ENCODE measurements at regions not wholly inside any gene's neighbourhood (a gene's known extent, or its start where the extent isn't known, plus 50 kb on each side); places are given as distances from the start of the nearest gene placed in this dataset.

DNA sequence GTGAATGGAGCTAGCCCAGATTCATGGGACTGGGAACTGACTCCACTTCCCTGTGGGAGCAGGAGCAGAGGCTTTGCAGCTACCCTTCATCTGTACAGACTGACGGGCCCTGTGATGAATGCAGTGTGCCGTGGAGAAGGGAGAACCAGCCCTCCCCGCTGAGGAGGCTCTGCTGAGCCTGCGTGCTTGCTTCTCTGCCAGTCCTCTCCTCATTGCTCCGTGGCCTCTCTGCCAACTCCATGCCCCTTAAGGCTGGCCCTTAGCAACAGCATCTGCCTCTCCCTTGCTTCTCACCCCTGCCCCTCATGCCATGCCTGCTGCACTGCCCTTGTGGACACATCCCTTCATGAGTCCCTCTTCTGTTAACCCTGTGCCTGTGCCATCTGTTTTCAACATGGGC, 53.6 kb downstream of the GADD45G start:
- Histone ChIP-seq H3K9ac (ENCODE audit: low read length) (no peak overlapping the region), H2AFZ (ENCODE audit: low read depth, low read length, severe bottlenecking) (no peak overlapping the region), H3K9me2 (replicated peaks; ENCODE audit: insufficient read depth, low read length) (no peaks in the 10 kb centered on the region), H3K79me2 (ENCODE audit: insufficient read depth, low read length) (no peaks in the 10 kb centered on the region), H3K27me3 (ENCODE audit: low read length) (no peaks in the 10 kb centered on the region; the same call in 1 of the 2 replicates), H3K36me3 (ENCODE audit: low read length) (no peaks in the 10 kb centered on the region), H3K27ac (ENCODE audit: low read depth, low read length) (no peak overlapping the region), H3F3A (ENCODE audit: insufficient read depth) (no peaks in the 10 kb centered on the region), H3K4me2 (ENCODE audit: low read depth, low read length, poor library complexity, severe bottlenecking) (no peak overlapping the region), H3K9me3 (ENCODE audit: insufficient read depth, low read length) (no peaks in the 10 kb centered on the region), H3K4me3 (ENCODE audit: insufficient read depth, low read length, poor library complexity, severe bottlenecking) (no peak overlapping the region), H4K20me1 (ENCODE audit: low read depth, low read length) (no peaks in the 10 kb centered on the region)
- TF ChIP-seq EZH2phosphoT487 (conservative IDR thresholded peaks at IDR 0.05; ENCODE audit: low read length): no peak
- TF ChIP-seq, protein P1, sequence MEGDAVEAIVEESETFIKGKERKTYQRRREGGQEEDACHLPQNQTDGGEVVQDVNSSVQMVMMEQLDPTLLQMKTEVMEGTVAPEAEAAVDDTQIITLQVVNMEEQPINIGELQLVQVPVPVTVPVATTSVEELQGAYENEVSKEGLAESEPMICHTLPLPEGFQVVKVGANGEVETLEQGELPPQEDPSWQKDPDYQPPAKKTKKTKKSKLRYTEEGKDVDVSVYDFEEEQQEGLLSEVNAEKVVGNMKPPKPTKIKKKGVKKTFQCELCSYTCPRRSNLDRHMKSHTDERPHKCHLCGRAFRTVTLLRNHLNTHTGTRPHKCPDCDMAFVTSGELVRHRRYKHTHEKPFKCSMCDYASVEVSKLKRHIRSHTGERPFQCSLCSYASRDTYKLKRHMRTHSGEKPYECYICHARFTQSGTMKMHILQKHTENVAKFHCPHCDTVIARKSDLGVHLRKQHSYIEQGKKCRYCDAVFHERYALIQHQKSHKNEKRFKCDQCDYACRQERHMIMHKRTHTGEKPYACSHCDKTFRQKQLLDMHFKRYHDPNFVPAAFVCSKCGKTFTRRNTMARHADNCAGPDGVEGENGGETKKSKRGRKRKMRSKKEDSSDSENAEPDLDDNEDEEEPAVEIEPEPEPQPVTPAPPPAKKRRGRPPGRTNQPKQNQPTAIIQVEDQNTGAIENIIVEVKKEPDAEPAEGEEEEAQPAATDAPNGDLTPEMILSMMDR (IDR thresholded peaks at IDR 0.05; ENCODE audit: insufficient read depth, low read length, poor library complexity, severe bottlenecking): no peak

DNA sequence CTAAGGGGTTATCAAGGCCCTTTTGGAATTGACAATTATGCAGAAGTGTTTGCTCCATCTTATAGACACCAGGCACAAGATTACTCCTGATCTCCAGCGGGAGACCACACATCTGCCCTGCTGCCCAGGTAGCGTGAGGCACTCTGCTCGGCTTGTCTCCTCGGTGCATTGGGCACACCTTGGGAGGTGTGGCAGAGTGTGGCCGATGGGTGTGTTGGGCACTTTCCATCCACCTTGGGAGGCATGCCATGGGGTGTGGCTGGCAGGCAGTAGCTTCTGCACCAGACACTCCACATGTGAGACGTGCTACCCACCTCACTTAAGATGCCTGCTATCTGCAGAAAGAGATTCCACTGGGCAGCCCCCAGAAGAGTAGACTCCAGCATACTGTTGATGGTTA, 54.1 kb downstream of the GADD45G start:
- no peak overlapping the region for H3K4me2 ChIP-seq (ENCODE audit: low read depth, low read length, poor library complexity, severe bottlenecking)
- no peaks in the 10 kb centered on the region for H4K20me1 ChIP-seq (ENCODE audit: low read depth, low read length)
- H3K36me3 ChIP-seq (ENCODE audit: low read length): no peaks in the 10 kb centered on the region
- TF ChIP-seq, protein P1 (IDR thresholded peaks at IDR 0.05; ENCODE audit: insufficient read depth, low read length, poor library complexity, severe bottlenecking): no peak
- no peak for TF ChIP-seq EZH2phosphoT487 (conservative IDR thresholded peaks at IDR 0.05; ENCODE audit: low read length)
- no peaks in the 10 kb centered on the region; the same call in 1 of the 2 replicates for H3K27me3 ChIP-seq (ENCODE audit: low read length)
- H3K27ac ChIP-seq (ENCODE audit: low read depth, low read length): no peak overlapping the region
- no peak overlapping the region for H2AFZ ChIP-seq (ENCODE audit: low read depth, low read length, severe bottlenecking)
- no peaks in the 10 kb centered on the region for H3K79me2 ChIP-seq (ENCODE audit: insufficient read depth, low read length)
- H3K9me2 ChIP-seq (replicated peaks; ENCODE audit: insufficient read depth, low read length): no peaks in the 10 kb centered on the region
- H3F3A ChIP-seq (ENCODE audit: insufficient read depth): no peaks in the 10 kb centered on the region
- H3K9ac ChIP-seq (ENCODE audit: low read length): no peak overlapping the region
- no peak overlapping the region for H3K4me3 ChIP-seq (ENCODE audit: insufficient read depth, low read length, poor library complexity, severe bottlenecking)
- H3K9me3 ChIP-seq (ENCODE audit: insufficient read depth, low read length): no peaks in the 10 kb centered on the region

DNA sequence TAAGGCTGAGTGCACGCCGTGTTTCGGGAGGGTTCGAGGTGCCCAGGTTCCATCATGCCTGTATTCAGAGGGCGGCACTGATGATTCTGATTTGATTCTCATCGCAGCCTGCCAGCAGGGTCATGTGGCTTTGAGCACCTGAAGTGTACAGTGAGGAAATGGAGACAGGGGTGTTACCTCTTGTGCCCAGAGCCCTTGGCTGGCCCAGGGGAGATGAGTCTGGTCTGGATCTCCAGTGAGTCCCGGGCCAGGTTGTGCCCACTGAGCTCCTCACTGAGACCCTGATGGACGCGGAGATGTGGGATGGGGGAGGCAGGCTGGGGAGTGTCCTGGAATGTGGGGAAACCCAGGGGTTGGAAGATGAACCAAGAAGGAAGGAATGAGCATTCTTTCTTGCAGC, 54.7 kb downstream of the GADD45G start:
- H3K4me2 ChIP-seq (ENCODE audit: low read depth, low read length, poor library complexity, severe bottlenecking): no peak overlapping the region
- H3F3A ChIP-seq (ENCODE audit: insufficient read depth): no peaks in the 10 kb centered on the region
- TF ChIP-seq, protein P1 (IDR thresholded peaks at IDR 0.05; ENCODE audit: insufficient read depth, low read length, poor library complexity, severe bottlenecking): no peak
- no peak for TF ChIP-seq EZH2phosphoT487 (conservative IDR thresholded peaks at IDR 0.05; ENCODE audit: low read length)
- no peak overlapping the region for H3K4me3 ChIP-seq (ENCODE audit: insufficient read depth, low read length, poor library complexity, severe bottlenecking)
- H3K9me2 ChIP-seq (replicated peaks; ENCODE audit: insufficient read depth, low read length): no peaks in the 10 kb centered on the region
- H3K9ac ChIP-seq (ENCODE audit: low read length): no peak overlapping the region
- no peak overlapping the region for H2AFZ ChIP-seq (ENCODE audit: low read depth, low read length, severe bottlenecking)
- H3K27me3 ChIP-seq (ENCODE audit: low read length): no peaks in the 10 kb centered on the region; the same call in 1 of the 2 replicates
- no peak overlapping the region for H3K27ac ChIP-seq (ENCODE audit: low read depth, low read length)
- H3K36me3 ChIP-seq (ENCODE audit: low read length): no peaks in the 10 kb centered on the region
- no peaks in the 10 kb centered on the region for H3K9me3 ChIP-seq (ENCODE audit: insufficient read depth, low read length)
- no peaks in the 10 kb centered on the region for H4K20me1 ChIP-seq (ENCODE audit: low read depth, low read length)
- no peaks in the 10 kb centered on the region for H3K79me2 ChIP-seq (ENCODE audit: insufficient read depth, low read length)

Data from SU-DHL-6 (cell line).